ENCODE measurements at regions not wholly inside any gene's neighbourhood (a gene's known extent, or its start where the extent isn't known, plus 50 kb on each side); places are given as distances from the start of the nearest gene placed in this dataset.

DNA sequence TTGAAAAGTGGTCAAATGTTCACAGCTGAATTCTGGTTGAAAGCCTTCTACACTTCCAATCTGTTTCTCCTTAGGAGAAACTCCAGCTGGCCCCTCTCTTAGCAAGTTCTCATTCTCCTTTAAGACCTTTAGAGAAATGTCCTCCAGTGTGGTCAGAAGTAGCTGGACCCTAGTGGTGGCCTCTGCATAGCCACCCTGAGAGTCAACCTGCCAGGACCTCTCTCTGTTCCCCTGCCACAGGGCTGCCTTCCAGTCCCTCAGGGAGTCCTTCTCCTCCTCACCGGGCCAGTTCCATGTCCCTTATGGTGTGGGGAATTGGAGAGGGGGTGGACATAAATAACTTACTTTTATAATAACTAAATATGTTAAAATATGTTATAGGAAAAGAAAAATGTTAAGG, 200.9 kb upstream of the PKDCC start:
- no peak overlapping the region for H2AFZ ChIP-seq (ENCODE audit: low read length)
- no peaks in the 10 kb centered on the region for H4K20me1 ChIP-seq (ENCODE audit: insufficient read depth, low read length)
- H3K27ac ChIP-seq (ENCODE audit: low read depth, low read length, poor library complexity, severe bottlenecking), result no peak overlapping the region
- no peak overlapping the region for H3K4me3 ChIP-seq (ENCODE audit: low read depth, low read length, poor library complexity, severe bottlenecking)
- DNase-seq (ENCODE audit: low spot score), result no peak
- intact Hi-C loops (cut with micrococcal nuclease; ENCODE audit: unreplicated experiment), result no loop called here
- H3K4me2 ChIP-seq (ENCODE audit: low read length), result no peak overlapping the region
- no peaks in the 10 kb centered on the region for H3K9me2 ChIP-seq (ENCODE audit: insufficient read depth, low read length)
- POLR2A ChIA-PET, result interaction anchor here (0.6 to 0.7 kb wide), 2 partner anchors 13 to 120 kb away, joined by 3 read pairs; no protein-coding TSS in a partner anchor
- no TSS peak for BruUV-seq (replicated peaks)
- CTCF ChIA-PET (ENCODE audit: unreplicated experiment), result no interaction called here
- no peaks in the 10 kb centered on the region for H3K36me3 ChIP-seq (ENCODE audit: insufficient read depth, low read length)
- TF ChIP-seq EZH2phosphoT487 (IDR thresholded peaks at IDR 0.05; ENCODE audit: borderline replicate concordance, low read depth, low read length), result no peak
- TF ChIP-seq, protein P1, sequence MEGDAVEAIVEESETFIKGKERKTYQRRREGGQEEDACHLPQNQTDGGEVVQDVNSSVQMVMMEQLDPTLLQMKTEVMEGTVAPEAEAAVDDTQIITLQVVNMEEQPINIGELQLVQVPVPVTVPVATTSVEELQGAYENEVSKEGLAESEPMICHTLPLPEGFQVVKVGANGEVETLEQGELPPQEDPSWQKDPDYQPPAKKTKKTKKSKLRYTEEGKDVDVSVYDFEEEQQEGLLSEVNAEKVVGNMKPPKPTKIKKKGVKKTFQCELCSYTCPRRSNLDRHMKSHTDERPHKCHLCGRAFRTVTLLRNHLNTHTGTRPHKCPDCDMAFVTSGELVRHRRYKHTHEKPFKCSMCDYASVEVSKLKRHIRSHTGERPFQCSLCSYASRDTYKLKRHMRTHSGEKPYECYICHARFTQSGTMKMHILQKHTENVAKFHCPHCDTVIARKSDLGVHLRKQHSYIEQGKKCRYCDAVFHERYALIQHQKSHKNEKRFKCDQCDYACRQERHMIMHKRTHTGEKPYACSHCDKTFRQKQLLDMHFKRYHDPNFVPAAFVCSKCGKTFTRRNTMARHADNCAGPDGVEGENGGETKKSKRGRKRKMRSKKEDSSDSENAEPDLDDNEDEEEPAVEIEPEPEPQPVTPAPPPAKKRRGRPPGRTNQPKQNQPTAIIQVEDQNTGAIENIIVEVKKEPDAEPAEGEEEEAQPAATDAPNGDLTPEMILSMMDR (conservative IDR thresholded peaks at IDR 0.05; ENCODE audit: low read length), result no peak
- H3K4me1 ChIP-seq (ENCODE audit: insufficient read depth, low read length, poor library complexity, severe bottlenecking), result no peaks in the 10 kb centered on the region
- no peaks in the 10 kb centered on the region for H3K79me2 ChIP-seq (ENCODE audit: insufficient read depth, low read depth, low read length)
- H3K9me3 ChIP-seq (ENCODE audit: low read length), result no peaks in the 10 kb centered on the region

GRCh38 chr2:41847744-41848441, 199.9 kb upstream of the PKDCC start:
- POLR2A ChIA-PET, result interaction anchor here (0.6 kb wide), 1 partner anchor 28 kb away, joined by 4 read pairs; no protein-coding TSS in a partner anchor
- Histone ChIP-seq H3K4me3 (ENCODE audit: low read depth, low read length, poor library complexity, severe bottlenecking) (no peak overlapping the region), H4K20me1 (ENCODE audit: insufficient read depth, low read length) (no peaks in the 10 kb centered on the region), H3K79me2 (ENCODE audit: insufficient read depth, low read depth, low read length) (no peaks in the 10 kb centered on the region), H3K36me3 (ENCODE audit: insufficient read depth, low read length) (no peaks in the 10 kb centered on the region), H3K4me2 (ENCODE audit: low read length) (no peak overlapping the region), H2AFZ (ENCODE audit: low read length) (no peak overlapping the region), H3K27ac (ENCODE audit: low read depth, low read length, poor library complexity, severe bottlenecking) (no peak overlapping the region), H3K9me2 (ENCODE audit: insufficient read depth, low read length) (no peaks in the 10 kb centered on the region), H3K4me1 (ENCODE audit: insufficient read depth, low read length, poor library complexity, severe bottlenecking) (no peaks in the 10 kb centered on the region), H3K9me3 (ENCODE audit: low read length) (no peaks in the 10 kb centered on the region)
- intact Hi-C loops (cut with micrococcal nuclease; ENCODE audit: unreplicated experiment), result no loop called here
- TF ChIP-seq, protein P1 (conservative IDR thresholded peaks at IDR 0.05; ENCODE audit: low read length), result no peak
- TF ChIP-seq EZH2phosphoT487 (IDR thresholded peaks at IDR 0.05; ENCODE audit: borderline replicate concordance, low read depth, low read length), result no peak
- CTCF ChIA-PET (ENCODE audit: unreplicated experiment), result no interaction called here
- no peak for DNase-seq (ENCODE audit: low spot score)
- BruUV-seq (replicated peaks), result no TSS peak

DNA sequence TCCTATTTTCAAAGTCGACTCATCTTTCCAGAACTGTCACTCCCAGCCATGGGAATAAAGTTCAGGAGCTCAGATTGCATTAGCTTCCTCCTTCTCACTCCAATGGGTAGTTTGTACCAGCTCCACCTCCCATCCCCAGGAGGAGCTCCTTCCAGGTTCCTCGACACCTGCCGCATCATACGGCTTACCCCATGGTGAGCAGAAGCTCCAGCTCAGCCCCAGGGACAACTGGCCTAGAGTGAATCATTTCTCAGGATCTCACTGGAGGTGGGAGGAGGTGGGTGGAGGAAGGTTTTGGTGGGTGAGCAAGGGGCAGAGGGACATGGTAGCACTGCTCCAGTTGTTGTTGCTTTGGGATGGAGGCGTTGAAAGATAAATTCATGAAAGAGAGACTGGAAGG, 196.3 kb upstream of the PKDCC start:
- H4K20me1 ChIP-seq (ENCODE audit: insufficient read depth, low read length), result no peaks in the 10 kb centered on the region
- H3K4me3 ChIP-seq (ENCODE audit: low read depth, low read length, poor library complexity, severe bottlenecking), result no peak overlapping the region
- TF ChIP-seq, protein P1 (conservative IDR thresholded peaks at IDR 0.05; ENCODE audit: low read length), result no peak
- no peak for TF ChIP-seq EZH2phosphoT487 (IDR thresholded peaks at IDR 0.05; ENCODE audit: borderline replicate concordance, low read depth, low read length)
- H3K4me2 ChIP-seq (ENCODE audit: low read length), result no peak overlapping the region
- no peak overlapping the region for H3K27ac ChIP-seq (ENCODE audit: low read depth, low read length, poor library complexity, severe bottlenecking)
- intact Hi-C loops (cut with micrococcal nuclease; ENCODE audit: unreplicated experiment), result no loop called here
- BruUV-seq (replicated peaks), result no TSS peak
- no peaks in the 10 kb centered on the region for H3K9me2 ChIP-seq (ENCODE audit: insufficient read depth, low read length)
- no peaks in the 10 kb centered on the region for H3K4me1 ChIP-seq (ENCODE audit: insufficient read depth, low read length, poor library complexity, severe bottlenecking)
- POLR2A ChIA-PET, result no interaction called here
- CTCF ChIA-PET (ENCODE audit: unreplicated experiment), result no interaction called here
- DNase-seq (ENCODE audit: low spot score), result no peak
- no peaks in the 10 kb centered on the region for H3K9me3 ChIP-seq (ENCODE audit: low read length)
- H3K36me3 ChIP-seq (ENCODE audit: insufficient read depth, low read length), result no peaks in the 10 kb centered on the region
- H2AFZ ChIP-seq (ENCODE audit: low read length), result no peak overlapping the region
- H3K79me2 ChIP-seq (ENCODE audit: insufficient read depth, low read depth, low read length), result no peaks in the 10 kb centered on the region
